GM19397 (cell line): ENCODE measurements at regions not wholly inside any gene's neighbourhood (a gene's known extent, or its start where the extent isn't known, plus 50 kb on each side); places are given as distances from the start of the nearest gene placed in this dataset.

Source experiments
- ATAC-seq: cut with Tn5 transposase; IDR thresholded peaks from one replicate; pipeline ENCODE4 v1.9.1; 2021; ENCODE audit warnings: mild to moderate bottlenecking, moderate library complexity; ENCODE audit not compliant: unreplicated experiment

GRCh38 chr9:7961076-7961475 is 161.5 kb upstream of the DMAC1 start:
- no peak for ATAC-seq

GRCh38 chr9:7960320-7961050 is 160.9 kb upstream of the DMAC1 start:
- no peak for ATAC-seq

GRCh38 chr9:7957803-7958202 is 158.2 kb upstream of the DMAC1 start:
- ATAC-seq = no peak

GRCh38 chr9:7947577-7947976 is 148.0 kb upstream of the DMAC1 start:
- no peak for ATAC-seq

- ATAC-seq = no peak
Measured at GRCh38 chr9:7946458-7946857, 146.9 kb upstream of the DMAC1 start.

- ATAC-seq = no peak
Measured at GRCh38 chr9:7944572-7944971, 145.0 kb upstream of the DMAC1 start.

- no peak for ATAC-seq
Measured at GRCh38 chr9:7937761-7938491, 138.3 kb upstream of the DMAC1 start.

- no peak for ATAC-seq
Measured at GRCh38 chr9:7936996-7937395, 137.4 kb upstream of the DMAC1 start.

GRCh38 chr9:7936163-7936562 is 136.6 kb upstream of the DMAC1 start:
- no peak for ATAC-seq

- no peak for ATAC-seq
Measured at GRCh38 chr9:7935681-7936080, 136.1 kb upstream of the DMAC1 start.

- ATAC-seq = no peak
Measured at GRCh38 chr9:7932767-7933166, 133.2 kb upstream of the DMAC1 start.

GRCh38 chr9:7930613-7931012 is 131.0 kb upstream of the DMAC1 start:
- no peak for ATAC-seq

GRCh38 chr9:7921545-7922197 is 122.1 kb upstream of the DMAC1 start:
- no peak for ATAC-seq

GRCh38 chr9:7912037-7912535 is 112.5 kb upstream of the DMAC1 start:
- no peak for ATAC-seq

GRCh38 chr9:7910426-7911020 is 110.9 kb upstream of the DMAC1 start:
- no peak for ATAC-seq

GRCh38 chr9:7909537-7909936 is 110.0 kb upstream of the DMAC1 start:
- no peak for ATAC-seq

- ATAC-seq = no peak
Measured at GRCh38 chr9:7907551-7908337, 108.2 kb upstream of the DMAC1 start.

GRCh38 chr9:7906783-7907550 is 107.4 kb upstream of the DMAC1 start:
- no peak for ATAC-seq

GRCh38 chr9:7901621-7902020 is 102.0 kb upstream of the DMAC1 start:
- ATAC-seq = no peak

- no peak for ATAC-seq
Measured at GRCh38 chr9:7900541-7900940, 101.0 kb upstream of the DMAC1 start.
